HepG2 (cell line): ENCODE measurements at regions not wholly inside any gene's neighbourhood (a gene's known extent, or its start where the extent isn't known, plus 50 kb on each side); places are given as distances from the start of the nearest gene placed in this dataset.

Source experiments
- HNF4G ChIP-seq, 2 experiments: sonication (generic) in 1 of 2; formaldehyde crosslinking in 1 of 2; IDR thresholded peaks; 2 replicates each; pipeline versions ENCODE4 v1.4.0 to v1.6.1; 2011 to 2020; ENCODE audit warnings: borderline replicate concordance in 2 of 2, low read depth in 2 of 2, mild to moderate bottlenecking in 2 of 2, low read length in 1 of 2, missing genetic modification reagents in 1 of 2, moderate library complexity in 1 of 2
- POLR2A ChIP-seq, 2 experiments: IDR thresholded peaks; 2 replicates each; pipeline ENCODE4 v1.6.1; 2011; ENCODE audit warnings: low read depth in 2 of 2, low read length in 2 of 2, mild to moderate bottlenecking in 1 of 2, moderate library complexity in 1 of 2; ENCODE audit not compliant: insufficient read depth in 1 of 2
- RXRB ChIP-seq: IDR thresholded peaks from 2 replicates; pipeline ENCODE4 v1.6.1; 2016; ENCODE audit warnings: borderline replicate concordance, missing genetic modification reagents, missing compliant biosample characterization
- TF ChIP-seq, protein P1 (sequence below): sonication (generic); formaldehyde crosslinking; IDR thresholded peaks from 2 replicates; pipeline ENCODE4 v1.5.0; 2020; ENCODE audit warnings: mild to moderate bottlenecking, missing genetic modification reagents, moderate library complexity

DNA sequence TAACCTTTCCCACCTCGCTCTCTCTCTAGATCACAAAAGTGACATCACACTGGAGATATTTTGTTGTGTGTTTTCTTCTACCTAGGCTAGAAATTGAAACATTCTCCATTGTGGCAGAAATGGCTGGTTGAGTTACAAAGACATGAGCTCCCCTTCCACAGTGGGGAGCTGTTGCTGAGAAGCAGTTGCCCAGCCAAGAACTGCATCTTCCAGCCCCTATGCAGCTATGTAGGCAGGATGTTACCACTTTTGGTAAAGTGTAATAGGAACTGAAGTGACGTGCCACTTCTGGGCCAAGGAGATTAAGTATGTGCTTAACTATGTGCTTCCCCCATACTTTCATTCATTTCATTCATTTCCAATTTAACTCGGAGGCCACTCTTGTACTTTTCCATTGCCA is 138.7 kb upstream of the E2F7 start:
- TF ChIP-seq HNF4G (IDR thresholded peaks at IDR 0.05; ENCODE audit: borderline replicate concordance, low read depth, low read length) (no peak), HNF4G (CRISPR knock-in tag; IDR thresholded peaks at IDR 0.05; ENCODE audit: borderline replicate concordance, low read depth) (no peak), RXRB (CRISPR knock-in tag) (no peak), POLR2A (IDR thresholded peaks at IDR 0.05; ENCODE audit: insufficient read depth in 1 of 2, low read depth in 2 of 2, low read length in 2 of 2) (no peak)
- TF ChIP-seq, protein P1, sequence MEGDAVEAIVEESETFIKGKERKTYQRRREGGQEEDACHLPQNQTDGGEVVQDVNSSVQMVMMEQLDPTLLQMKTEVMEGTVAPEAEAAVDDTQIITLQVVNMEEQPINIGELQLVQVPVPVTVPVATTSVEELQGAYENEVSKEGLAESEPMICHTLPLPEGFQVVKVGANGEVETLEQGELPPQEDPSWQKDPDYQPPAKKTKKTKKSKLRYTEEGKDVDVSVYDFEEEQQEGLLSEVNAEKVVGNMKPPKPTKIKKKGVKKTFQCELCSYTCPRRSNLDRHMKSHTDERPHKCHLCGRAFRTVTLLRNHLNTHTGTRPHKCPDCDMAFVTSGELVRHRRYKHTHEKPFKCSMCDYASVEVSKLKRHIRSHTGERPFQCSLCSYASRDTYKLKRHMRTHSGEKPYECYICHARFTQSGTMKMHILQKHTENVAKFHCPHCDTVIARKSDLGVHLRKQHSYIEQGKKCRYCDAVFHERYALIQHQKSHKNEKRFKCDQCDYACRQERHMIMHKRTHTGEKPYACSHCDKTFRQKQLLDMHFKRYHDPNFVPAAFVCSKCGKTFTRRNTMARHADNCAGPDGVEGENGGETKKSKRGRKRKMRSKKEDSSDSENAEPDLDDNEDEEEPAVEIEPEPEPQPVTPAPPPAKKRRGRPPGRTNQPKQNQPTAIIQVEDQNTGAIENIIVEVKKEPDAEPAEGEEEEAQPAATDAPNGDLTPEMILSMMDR = no peak
